GM18498 (cell line): ENCODE measurements at regions not wholly inside any gene's neighbourhood (a gene's known extent, or its start where the extent isn't known, plus 50 kb on each side); places are given as distances from the start of the nearest gene placed in this dataset.
A peak's percentile ranks its signal among the peaks of the same experiment; 100 is the strongest.
"Not testable (repeated sequence)": the region's sequence is repeated elsewhere in the genome, so short reads cannot be mapped to it uniquely, and the experiment has no call there.

ENCODE experiments used
- ATAC-seq: cut with Tn5 transposase; IDR thresholded peaks from one replicate; pipeline ENCODE4 v1.9.1; 2021; ENCODE audit warnings: mild to moderate bottlenecking, moderate library complexity; ENCODE audit not compliant: unreplicated experiment

GRCh38 chr12:102672212-102672611, 191.8 kb upstream of the IGF1 start:
- not testable (repeated sequence) for ATAC-seq

- no peak for ATAC-seq
Measured at GRCh38 chr12:102669056-102669455, 188.7 kb upstream of the IGF1 start.

- ATAC-seq = not testable (repeated sequence)
Measured at GRCh38 chr12:102666176-102666575, 185.8 kb upstream of the IGF1 start.

DNA sequence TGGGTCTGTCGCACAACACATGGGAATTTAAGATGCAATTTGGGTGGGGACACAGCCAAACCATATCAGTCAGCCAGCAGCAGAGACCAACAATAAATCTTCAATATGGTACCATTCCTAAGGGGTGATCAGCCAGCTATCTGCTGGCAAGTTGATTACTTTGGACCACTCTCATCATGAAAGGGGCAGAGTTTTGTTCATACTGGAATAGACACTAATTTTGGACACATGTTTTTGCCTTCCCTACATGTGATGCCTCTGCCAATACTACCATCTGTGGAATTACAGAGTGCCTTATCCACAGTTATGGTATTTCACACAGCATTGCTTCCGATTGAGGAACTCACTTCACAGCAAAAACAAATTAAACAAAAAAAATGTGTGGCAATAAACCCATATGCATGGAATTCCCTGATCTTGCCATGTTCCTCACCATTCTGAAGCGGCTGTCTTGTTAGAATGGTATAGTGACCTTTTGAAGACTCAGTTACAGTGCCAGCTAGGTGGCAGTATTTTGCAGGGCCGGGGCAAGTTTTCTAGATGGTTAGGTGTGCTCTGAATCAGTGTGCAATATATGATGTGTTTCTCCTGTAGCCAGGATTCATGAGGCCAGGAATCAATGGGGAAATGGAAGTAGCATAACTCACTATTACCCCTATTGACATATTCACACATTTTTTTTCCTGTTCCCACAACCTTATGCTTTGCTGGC, 179.0 kb upstream of the IGF1 start:
- ATAC-seq = no peak

GRCh38 chr12:102653406-102653805, 173.0 kb upstream of the IGF1 start:
- no peak for ATAC-seq

DNA sequence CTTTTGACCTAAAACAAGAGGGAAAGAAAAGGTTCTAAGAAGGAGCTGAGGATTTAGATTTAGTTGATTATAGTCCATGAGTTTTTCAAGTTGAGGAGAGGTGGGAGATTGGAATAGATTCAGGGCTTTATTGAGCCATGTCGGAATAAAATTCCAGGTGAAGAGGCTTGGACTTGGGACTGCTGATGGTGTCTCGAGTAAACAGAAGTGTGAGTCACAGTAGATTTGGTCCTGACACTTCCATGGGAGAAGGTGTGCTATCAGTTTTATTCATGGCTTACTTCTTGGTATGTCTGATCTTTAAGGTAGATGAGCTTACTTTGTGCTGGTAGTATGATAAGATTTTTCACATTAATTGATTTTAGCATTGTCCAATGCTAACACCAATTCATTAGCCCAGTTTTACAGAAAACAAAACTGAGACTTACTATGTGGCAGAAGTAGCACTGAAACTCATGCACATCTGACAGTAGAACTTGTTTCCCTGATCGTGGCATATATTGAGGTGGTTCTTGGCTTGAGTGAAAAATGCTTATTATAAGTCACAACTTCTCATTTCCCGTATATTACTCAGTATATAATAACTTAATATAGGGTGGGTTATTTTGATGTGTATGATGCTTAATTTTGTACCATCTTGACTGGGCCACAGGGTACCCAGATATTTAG, 172.4 kb upstream of the IGF1 start:
- peak; percentile 85 for ATAC-seq

DNA sequence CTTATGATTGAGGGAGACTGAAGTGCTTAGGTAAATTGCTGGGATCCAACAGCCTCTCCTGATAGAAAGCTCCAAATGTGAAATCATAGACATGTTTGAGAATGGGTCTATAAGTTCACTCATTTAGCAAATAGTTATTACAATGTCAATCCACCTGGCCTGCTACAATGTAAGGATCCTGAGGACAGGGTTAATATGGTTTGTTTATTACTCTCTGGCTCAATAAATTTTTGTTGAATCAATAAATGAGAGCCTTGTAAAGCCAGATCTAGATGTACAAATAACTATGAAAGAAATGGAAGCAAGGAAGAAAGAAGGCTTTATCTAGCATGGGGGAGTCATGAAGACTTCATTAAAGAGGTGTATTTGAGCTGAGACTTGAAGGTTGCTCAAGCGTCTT, 165.6 kb upstream of the IGF1 start:
- ATAC-seq = no peak

DNA sequence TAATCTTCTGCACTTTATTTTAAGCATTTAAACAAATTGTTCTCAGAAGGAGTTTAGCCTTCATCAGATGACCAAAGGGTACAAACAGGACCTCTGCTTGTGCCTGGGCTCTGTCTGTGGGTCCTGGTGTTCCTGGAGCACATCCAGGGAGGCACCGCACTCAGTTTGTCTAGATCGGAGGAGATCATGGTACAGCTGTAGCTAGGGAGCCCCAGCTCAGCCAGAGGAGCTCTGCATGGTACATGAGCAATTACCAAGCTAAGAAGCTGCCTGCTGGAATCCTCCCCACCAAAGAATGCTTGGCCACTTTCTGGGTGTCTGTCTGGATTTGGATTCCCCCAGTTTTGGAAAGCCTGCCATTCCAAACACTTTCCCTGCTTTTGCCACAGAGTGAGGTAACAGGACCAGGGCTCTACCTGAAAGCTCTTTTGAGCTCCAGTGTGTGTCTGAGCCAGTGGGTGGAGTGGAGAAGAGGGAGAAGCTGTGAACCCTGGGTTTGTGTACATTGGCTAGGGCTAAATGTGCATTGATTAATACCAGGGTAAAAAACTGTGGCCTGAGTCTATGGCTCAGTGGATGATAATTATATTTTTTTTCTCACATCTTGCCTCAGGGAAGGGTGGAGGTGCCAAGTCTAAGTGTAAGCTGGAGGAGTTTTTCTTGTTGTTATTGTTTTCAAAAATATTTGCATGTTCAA, 163.7 kb upstream of the IGF1 start:
- ATAC-seq = no peak

DNA sequence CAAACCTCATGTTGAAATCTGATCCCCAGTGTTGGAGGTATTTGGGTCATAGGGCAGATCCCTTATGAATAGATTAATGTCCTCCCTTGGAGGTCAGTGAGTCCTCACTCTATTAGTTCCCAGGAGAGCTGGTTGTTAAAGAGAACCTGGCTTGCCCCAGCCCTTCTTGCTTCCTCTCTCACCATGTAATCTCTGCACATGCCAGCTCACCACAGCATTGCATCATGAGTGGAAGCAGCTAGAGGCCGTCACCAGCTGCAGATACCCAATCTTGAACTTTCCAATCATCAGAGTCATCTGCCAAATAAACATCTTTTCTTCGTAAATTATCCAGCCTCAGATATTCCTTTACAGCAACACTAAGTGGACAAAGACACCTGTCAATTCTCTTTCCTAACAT, 161.8 kb upstream of the IGF1 start:
- no peak for ATAC-seq

DNA sequence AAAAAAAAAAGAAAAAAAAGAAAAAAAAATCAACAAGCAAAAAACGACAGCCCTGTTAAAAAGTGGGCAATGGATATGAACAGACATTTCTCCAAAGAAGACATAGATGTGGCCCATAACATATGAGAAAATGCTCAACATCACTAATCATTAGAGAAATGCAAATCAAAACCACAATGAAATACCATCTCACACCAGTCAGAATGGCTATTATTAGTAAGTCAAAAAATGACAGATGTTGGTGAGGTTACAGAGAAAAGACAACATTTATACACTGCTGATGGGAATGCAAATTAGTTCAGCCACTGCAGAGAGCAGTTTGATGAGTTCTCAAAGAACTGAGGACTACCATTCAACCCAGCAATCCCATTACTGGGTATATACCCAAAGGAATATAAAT, 160.3 kb upstream of the IGF1 start:
- ATAC-seq = peak; percentile 63

DNA sequence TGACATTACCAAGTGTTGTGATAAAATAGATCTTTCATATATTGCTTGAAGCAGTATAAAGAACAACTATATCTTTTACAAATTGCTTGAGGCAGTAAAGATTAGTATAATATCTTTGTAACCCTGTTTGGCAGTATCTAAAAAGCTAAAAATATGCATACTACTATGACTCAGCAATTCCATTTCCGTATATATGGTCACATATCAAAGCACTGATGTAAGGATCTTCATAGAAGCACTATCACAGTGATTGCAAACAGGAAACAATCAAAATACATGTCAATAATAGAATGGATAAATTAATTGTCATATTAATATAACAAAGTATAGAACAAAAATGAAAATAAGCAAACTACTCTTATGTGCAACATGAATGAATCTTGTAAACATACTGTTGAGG, 158.4 kb upstream of the IGF1 start:
- no peak for ATAC-seq

GRCh38 chr12:102633981-102634605, 153.7 kb upstream of the IGF1 start:
- no peak for ATAC-seq

GRCh38 chr12:102631274-102631673, 150.9 kb upstream of the IGF1 start:
- no peak for ATAC-seq

GRCh38 chr12:102629262-102629888, 149.0 kb upstream of the IGF1 start:
- ATAC-seq = no peak

- ATAC-seq = no peak
Measured at GRCh38 chr12:102625819-102626218, 145.5 kb upstream of the IGF1 start.

- no peak for ATAC-seq
Measured at GRCh38 chr12:102622618-102623017, 142.3 kb upstream of the IGF1 start.

DNA sequence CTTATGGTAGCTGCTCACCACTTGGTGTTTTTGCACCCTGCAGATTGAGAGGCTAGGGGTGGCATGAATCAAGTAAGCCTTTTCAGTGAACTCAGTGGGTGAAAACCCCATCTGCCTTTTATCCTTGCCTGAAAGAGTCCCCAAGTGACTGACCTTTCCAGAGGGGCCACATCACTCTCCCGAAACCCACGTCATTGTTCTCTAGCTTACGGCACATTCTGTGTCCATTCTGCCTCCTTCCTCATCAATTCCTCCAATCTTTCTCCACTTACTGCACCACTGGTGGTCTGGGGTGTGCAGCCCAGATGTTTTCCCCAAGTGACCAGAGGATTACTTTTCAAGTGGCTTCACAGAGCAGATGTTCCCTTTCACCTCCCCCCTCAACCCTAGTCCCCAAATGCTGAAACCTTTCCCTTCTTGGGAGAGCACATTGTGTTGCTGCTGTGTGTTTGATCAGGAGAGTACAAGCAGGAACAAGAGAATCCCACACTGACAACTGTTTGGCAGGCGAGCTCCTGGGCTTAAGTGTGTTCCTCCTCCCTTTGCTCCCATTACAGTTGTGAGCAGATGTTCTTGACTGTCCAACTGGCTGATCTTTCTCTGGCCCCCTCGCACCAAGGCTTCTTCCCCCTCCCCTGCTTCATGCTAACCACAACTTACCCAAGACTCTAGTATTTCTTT, 138.0 kb upstream of the IGF1 start:
- no peak for ATAC-seq

- no peak for ATAC-seq
Measured at GRCh38 chr12:102616692-102617091, 136.3 kb upstream of the IGF1 start.

DNA sequence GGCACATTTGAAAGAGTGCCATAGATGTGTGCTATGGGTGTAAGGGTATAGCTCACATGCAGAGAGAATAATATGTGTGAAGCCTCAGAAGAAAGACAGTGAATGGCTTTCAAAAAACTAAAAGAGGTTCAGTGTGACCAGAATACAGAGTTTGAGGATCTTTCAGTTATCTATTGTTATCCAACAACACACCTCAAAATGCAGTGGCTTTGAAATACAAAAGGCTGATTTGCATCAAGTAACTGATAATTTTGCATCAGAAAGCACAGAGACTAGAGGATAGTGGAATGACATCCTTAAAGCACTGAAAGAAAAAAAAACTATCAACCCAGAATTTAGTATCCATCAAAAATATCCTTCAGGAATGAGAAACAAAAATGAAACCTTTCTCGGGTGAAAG, 131.6 kb upstream of the IGF1 start:
- ATAC-seq = no peak

DNA sequence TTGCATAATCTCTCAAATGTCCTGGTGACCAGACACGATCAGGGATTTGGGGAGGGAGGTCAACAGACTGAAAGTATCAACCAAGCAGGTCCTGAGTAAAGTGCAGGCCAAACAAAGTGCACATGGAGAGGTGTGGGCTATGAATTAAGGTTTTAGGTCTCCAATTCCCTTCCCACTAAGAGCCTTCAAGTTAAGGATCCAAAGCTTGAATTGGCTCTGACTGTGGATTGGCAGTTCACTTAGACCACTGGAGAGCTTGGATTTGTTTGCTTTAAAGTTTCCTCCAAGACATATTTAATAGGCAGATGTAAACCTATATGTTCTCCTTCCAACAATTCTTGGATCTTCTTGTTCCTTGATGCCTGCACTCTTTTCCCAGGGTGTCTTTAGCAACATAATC, 129.6 kb upstream of the IGF1 start:
- no peak for ATAC-seq

DNA sequence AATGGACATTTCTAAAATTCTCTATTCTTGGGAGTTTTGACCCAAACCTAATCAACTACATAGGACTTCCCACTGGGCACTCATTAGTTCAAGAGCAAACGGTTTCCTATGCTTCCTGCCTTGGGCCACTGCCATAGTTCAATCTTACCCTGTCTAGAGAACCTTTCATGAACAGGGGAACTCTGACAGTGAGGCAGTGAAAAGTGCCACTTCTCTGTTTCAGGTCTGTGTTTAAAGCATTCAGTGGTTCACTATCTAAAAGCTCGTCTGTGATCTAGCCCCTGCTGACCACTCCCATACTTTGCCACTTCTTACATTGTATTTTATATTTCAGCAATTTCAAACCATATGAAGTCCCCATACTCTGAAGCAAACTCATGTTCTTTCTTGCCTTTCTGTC, 122.7 kb upstream of the IGF1 start:
- no peak for ATAC-seq
